Activated CD4-positive, alpha-beta T cell treated with anti-CD3 and anti-CD28 coated beads, Interleukin-2, amount 10 ng/mL, durations not matched to agents 7 days and 5 days (primary cell): ENCODE measurements at regions not wholly inside any gene's neighbourhood (a gene's known extent, or its start where the extent isn't known, plus 50 kb on each side); places are given as distances from the start of the nearest gene placed in this dataset.

Experiments
- CTCF ChIA-PET: fragments of 350-600 bp; sonication (Branson Sonifier 250); formaldehyde crosslinking; loops from one replicate; lab custom pipeline; 2021; ENCODE audit warnings: antibody characterized with exemption; lab: Charles Lee
- POLR2A ChIA-PET: fragments of 350-600 bp; sonication (Branson Sonifier 250); formaldehyde crosslinking; loops from one replicate; lab custom pipeline; 2021; ENCODE audit warnings: antibody characterized with exemption; lab: Charles Lee
- DNase-seq: peaks from one replicate; pipeline ENCODE4 v3.0.0-alpha.2; 2020
- H3K27ac Mint-ChIP-seq: one replicate; pipeline ENCODE4 v1.8.0; 2021; ENCODE audit warnings: mild to moderate bottlenecking, moderate library complexity, mixed read lengths
- H3K27me3 Mint-ChIP-seq: one replicate; pipeline ENCODE4 v1.8.0; 2021; ENCODE audit warnings: mixed read lengths
- H3K36me3 Mint-ChIP-seq: one replicate; pipeline ENCODE4 v1.8.0; 2021; ENCODE audit warnings: low read depth, mixed read lengths
- H3K4me1 Mint-ChIP-seq: one replicate; pipeline ENCODE4 v1.8.0; 2021; ENCODE audit warnings: mixed read lengths
- H3K4me3 Mint-ChIP-seq: one replicate; pipeline ENCODE4 v1.8.0; 2021; ENCODE audit warnings: mild to moderate bottlenecking, moderate library complexity, mixed read lengths
- H3K9me3 Mint-ChIP-seq: one replicate; pipeline ENCODE4 v1.8.0; 2021; ENCODE audit warnings: mixed read lengths

DNA sequence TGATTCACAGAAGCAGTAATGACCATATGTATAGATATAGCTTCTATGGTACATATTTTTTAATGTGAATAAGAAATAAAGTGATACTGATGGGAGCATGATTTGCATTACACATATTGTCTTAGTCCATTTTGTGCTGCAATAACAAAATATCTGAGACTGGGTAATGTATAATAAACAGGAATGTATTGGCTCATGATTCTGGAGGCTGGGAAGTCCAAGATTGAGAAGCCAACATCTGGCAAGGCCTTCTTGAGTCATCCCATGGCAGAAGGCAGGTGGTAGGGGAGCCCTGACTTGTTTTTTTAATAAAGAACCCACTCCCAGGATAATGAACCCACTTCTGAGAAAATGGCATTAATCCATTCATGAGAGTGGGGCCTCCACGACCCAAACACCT is 185.6 kb upstream of the RREB1 start:
- ChIA-PET POLR2A (no interaction called here), CTCF (interaction anchor here (0.6 kb wide), 1 partner anchor 574 kb away, joined by 3 read pairs; no protein-coding TSS in a partner anchor)
- Mint-ChIP-seq H3K9me3 (no peaks in the 10 kb centered on the region), H3K4me3 (no peak overlapping the region), H3K36me3 (no peaks in the 10 kb centered on the region), H3K27me3 (peaks cover 14% of the 10 kb centered on the region), H3K4me1 (peaks cover 11% of the 10 kb centered on the region), H3K27ac (no peak overlapping the region)
- DNase-seq: no peak

DNA sequence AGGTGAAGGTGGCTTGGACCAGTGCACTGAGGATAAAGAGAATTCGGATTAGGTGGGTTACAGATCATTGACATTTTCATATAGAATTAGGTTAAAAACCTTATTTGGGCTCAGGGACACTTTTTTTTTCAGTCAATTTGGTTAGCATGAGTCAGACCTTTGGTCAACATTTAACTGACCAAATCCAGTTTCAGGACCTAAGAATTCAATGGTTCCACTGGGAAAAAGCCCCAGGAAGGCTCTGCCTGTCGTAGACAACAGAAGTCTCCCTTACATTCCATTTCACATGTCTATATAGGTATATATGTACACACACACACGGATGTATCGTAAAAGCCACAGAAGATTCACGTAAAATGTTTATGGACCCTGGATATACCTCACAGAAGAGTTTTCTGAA is 184.2 kb upstream of the RREB1 start:
- H3K27me3 Mint-ChIP-seq: peaks cover 11% of the 10 kb centered on the region
- ChIA-PET CTCF (no interaction called here), POLR2A (no interaction called here)
- peaks cover 1% of the 10 kb centered on the region for H3K4me1 Mint-ChIP-seq
- no peaks in the 10 kb centered on the region for H3K9me3 Mint-ChIP-seq
- H3K36me3 Mint-ChIP-seq: no peaks in the 10 kb centered on the region
- DNase-seq: no peak
- no peak overlapping the region for H3K27ac Mint-ChIP-seq
- H3K4me3 Mint-ChIP-seq: no peak overlapping the region

DNA sequence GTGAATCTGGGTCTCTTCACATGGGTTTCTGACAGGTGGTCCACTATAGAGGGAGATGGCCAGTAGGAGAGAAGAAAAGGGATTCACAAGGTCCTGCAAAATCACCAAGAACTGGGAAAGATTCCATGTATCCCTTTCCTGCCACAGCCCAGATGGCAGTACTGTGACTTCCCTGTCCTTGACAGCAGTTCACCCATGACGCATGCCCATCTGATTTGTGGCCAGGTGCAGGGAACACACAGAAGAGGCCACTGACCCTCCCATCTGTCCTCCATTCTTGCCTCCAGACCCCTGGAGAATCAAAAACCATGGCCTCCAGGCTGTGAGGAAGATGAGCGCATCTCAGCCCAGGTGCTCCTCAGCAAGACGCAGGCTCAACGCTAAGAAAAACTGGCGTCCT is 183.1 kb upstream of the RREB1 start:
- ChIA-PET CTCF (no interaction called here), POLR2A (no interaction called here)
- Mint-ChIP-seq H3K36me3 (no peaks in the 10 kb centered on the region), H3K4me1 (no peaks in the 10 kb centered on the region), H3K27ac (no peak overlapping the region), H3K4me3 (no peak overlapping the region), H3K27me3 (peaks cover 12% of the 10 kb centered on the region), H3K9me3 (no peaks in the 10 kb centered on the region)
- DNase-seq: no peak

DNA sequence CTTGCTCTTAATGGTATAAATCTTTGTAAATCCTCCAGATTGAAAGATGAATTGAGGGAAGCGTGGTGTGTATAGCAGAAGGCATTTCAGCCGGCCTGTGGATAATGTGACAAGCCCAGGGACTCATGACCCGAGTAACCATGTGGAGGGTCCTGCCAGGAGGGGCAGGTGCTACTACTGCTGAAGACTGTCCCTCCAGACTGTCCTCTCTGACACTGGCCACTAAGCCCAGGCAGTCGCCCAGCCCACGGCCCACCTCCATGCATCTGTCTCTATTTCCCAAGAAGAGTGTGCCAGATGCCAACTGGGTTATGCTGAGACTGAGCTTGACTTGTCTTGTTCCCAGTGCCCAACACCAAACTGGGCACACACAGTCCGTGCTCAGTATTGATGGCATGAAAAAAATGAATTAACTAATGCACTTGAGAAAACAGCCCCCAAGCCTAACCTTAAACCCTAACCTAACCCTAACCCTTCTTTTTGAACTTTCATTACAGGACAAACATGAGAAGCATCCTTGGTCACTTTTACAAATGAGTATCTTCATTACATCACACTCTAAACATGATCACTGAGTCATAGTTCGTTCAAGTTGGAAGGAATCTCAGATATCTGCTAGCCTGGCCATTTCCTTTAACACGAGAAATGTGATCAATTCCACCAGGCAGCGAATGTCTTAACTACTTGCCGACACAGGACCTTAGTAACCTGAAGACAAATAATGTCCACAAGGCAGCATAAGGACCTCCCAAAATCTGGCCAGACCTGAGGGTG is 182.2 kb upstream of the RREB1 start:
- H3K9me3 Mint-ChIP-seq: no peaks in the 10 kb centered on the region
- H3K4me1 Mint-ChIP-seq: no peaks in the 10 kb centered on the region
- H3K36me3 Mint-ChIP-seq: no peaks in the 10 kb centered on the region
- peaks cover 8% of the 10 kb centered on the region for H3K27me3 Mint-ChIP-seq
- no peak for DNase-seq
- ChIA-PET POLR2A (no interaction called here), CTCF (no interaction called here)
- H3K4me3 Mint-ChIP-seq: no peak overlapping the region
- H3K27ac Mint-ChIP-seq: no peak overlapping the region

DNA sequence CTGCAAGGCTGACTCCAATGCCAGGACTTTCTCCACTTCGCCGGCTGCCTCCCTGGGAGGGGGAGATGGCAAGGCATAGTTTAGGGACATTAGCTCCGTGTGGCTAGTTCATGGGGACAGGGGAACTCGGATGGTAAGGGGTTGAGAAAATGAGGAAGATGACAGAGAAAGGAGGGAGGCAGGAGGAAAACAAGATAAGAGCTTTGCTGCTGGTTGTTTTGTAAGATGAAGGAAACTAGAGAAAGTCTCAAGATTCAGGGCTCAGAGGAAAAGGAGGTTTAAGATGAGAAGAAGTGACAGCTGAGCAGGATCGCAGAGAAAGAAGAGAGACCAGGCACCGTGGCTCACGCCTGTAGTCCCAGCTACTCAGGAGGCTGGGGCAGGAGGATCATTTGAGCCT is 180.9 kb upstream of the RREB1 start:
- Mint-ChIP-seq H3K4me1 (no peaks in the 10 kb centered on the region), H3K27me3 (peaks cover 8% of the 10 kb centered on the region), H3K27ac (no peak overlapping the region), H3K36me3 (no peaks in the 10 kb centered on the region), H3K9me3 (no peaks in the 10 kb centered on the region), H3K4me3 (no peak overlapping the region)
- CTCF ChIA-PET: no interaction called here
- no peak for DNase-seq
- POLR2A ChIA-PET: no interaction called here

DNA sequence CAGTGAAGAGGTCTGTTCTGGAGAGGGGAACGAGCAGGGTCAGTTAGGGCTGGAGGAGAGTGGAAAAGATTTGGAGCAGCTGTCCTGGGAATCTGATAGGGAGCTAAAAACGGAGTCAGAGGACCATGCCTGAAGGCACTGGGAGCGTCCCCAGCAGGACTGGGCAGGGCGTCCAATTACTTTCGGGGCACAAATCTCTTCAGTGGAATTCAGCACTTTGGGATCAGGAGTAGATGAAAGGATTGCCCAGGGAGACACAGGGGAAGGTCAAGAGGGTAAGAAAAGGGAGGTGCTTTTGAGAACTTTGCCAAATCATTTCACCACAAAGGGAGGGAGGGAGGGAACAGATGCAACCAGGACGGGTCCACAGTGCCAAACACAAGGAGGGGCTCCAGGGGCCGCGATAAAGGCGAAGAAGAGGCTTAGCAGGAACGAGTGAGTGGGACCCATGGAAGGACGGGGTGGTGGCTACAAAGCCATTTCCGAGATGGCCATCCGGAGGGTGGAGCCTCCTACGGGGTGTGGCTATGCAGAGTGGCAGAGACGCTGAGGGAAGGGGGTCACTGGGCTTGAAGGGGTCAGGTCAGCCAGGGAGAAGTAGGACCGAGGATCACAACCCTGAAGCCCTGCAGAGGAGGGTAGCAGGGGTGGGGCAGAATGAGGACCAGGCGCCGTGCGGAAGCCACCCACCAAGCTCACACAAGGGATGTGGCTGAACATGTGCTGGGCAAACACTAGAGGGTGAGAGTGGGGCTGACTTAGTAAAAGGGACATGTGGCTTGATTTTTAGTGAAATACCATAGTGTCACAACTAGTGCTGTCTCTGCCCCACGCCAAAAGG is 180.0 kb upstream of the RREB1 start:
- no peak overlapping the region for H3K27ac Mint-ChIP-seq
- H3K36me3 Mint-ChIP-seq: no peaks in the 10 kb centered on the region
- ChIA-PET POLR2A (no interaction called here), CTCF (interaction anchor here (0.6 kb wide), 1 partner anchor 326 kb away, joined by 3 read pairs; no protein-coding TSS in a partner anchor)
- no peak overlapping the region for H3K4me3 Mint-ChIP-seq
- H3K4me1 Mint-ChIP-seq: no peaks in the 10 kb centered on the region
- no peaks in the 10 kb centered on the region for H3K9me3 Mint-ChIP-seq
- DNase-seq: no peak
- H3K27me3 Mint-ChIP-seq: peaks cover 8% of the 10 kb centered on the region

DNA sequence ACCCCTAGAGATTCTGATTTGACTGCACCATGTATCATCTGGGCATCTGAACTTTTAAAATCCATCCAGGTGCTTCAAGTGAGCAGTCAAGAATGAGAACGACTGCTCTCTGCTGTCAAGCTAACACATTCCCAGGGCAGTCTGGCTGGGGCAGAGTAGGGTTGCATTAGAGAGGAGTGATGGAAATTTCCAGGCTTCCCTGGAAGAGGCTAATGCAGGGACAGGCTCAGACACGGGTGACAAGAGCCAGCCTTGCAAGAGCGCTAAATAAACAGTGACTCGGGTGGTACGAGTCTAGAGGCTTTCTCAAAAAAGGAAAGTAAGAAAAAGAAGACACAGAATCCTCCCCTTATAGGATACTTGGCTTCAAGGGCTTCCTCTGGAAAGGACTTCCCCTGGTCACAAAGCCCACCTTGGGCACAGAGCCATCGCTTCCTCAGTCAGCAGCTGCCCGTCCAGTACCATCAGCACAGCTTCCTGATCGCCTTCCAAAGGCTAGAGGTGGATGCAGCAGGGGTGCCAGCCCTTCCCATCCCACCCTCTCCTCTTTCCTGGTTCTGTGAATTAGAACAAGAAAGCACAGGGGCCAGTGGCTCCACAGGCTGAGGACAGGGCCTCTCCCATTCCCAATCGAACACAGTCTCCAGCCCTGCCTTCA is 177.4 kb upstream of the RREB1 start:
- ChIA-PET CTCF (no interaction called here), POLR2A (no interaction called here)
- Mint-ChIP-seq H3K27me3 (peaks cover 8% of the 10 kb centered on the region), H3K27ac (no peak overlapping the region), H3K4me1 (no peaks in the 10 kb centered on the region), H3K36me3 (no peaks in the 10 kb centered on the region), H3K4me3 (no peak overlapping the region), H3K9me3 (no peaks in the 10 kb centered on the region)
- no peak for DNase-seq

DNA sequence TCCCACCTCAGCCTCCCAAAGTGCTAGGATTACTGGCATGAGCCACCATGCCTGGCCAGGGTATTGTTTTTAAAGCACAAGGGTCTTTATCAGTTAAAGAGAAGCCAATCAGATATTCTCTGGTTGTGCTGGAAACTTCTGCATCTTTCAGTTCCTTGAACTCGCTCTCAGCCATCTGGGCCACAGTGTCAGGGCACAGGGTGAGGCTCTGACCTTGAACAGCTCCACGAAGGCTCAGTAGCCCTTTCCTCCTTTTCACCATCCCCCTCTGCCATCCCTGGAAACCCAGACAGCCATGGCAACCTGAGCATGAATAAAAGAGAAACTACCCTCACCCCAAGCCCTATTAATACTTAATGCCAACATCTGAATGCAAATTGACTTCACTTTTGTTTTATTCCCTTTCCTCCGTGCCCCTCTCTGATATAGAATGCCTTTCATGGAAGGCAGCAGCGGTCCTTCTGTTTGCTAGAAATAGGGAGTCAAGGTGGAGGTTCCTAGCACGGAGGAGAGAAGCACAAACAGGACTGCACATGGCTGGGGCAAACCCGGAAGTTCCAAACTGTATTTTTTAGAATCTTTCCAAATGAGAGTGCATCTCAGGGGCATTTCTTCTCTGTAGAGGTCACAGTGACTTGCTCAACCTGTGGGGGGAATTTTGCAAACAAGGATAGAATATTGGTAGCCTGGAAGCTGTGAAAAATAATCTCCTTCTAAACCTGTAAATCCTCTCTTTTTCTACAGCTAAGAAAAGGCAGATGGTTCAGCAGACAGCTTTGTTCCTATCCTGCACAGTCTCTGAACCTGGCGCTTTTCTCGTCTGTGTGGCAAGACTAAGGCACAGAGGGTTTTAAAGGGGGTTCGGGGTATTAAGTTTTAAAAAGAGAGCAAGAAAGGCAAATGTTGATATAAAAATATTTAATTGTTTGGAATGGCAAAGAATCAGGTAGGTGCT is 176.4 kb upstream of the RREB1 start:
- Mint-ChIP-seq H3K27ac (no peak overlapping the region), H3K9me3 (no peaks in the 10 kb centered on the region), H3K4me3 (no peak overlapping the region), H3K4me1 (no peaks in the 10 kb centered on the region), H3K27me3 (peaks cover 8% of the 10 kb centered on the region), H3K36me3 (no peaks in the 10 kb centered on the region)
- POLR2A ChIA-PET: no interaction called here
- DNase-seq: no peak
- CTCF ChIA-PET: no interaction called here

DNA sequence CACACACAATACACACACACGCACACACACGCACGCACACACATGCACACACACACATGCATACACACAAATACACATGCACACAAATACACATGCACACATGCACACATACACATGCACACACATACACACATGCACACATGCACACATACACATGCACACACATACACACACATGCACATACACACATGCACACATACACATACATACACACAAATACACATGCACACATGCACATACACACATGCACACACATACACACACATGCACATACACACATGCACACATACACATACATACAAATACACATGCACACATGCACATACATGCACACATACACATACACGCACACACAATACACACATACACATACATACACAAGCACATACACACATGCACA is 175.4 kb upstream of the RREB1 start:
- DNase-seq: no peak
- Mint-ChIP-seq H3K27ac (no peak overlapping the region), H3K9me3 (no peaks in the 10 kb centered on the region), H3K4me1 (no peaks in the 10 kb centered on the region), H3K27me3 (peaks cover 5% of the 10 kb centered on the region), H3K4me3 (no peak overlapping the region), H3K36me3 (no peaks in the 10 kb centered on the region)
- CTCF ChIA-PET: no interaction called here
- POLR2A ChIA-PET: no interaction called here

DNA sequence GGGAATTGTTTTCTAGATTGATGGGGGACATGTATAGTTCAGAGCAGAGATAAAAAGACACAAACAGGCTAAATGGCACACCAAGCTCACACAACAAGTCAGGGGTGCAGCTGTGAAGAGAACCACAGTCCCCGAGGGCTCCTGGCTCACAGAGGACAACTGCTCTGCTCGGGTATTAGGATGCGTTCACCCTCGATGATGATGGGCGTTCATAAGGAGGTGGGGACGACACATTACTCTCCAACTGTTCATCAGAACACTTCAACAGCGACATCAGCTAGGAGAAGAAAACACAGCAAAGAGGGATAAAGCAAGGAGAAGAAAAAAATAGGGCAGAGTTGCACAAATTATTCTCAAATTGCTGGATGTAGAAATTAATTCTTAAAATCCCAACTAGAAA is 174.8 kb upstream of the RREB1 start:
- H3K4me3 Mint-ChIP-seq: no peak overlapping the region
- CTCF ChIA-PET: no interaction called here
- H3K27me3 Mint-ChIP-seq: peaks cover 5% of the 10 kb centered on the region
- POLR2A ChIA-PET: no interaction called here
- no peaks in the 10 kb centered on the region for H3K36me3 Mint-ChIP-seq
- DNase-seq: no peak
- no peak overlapping the region for H3K27ac Mint-ChIP-seq
- H3K9me3 Mint-ChIP-seq: no peaks in the 10 kb centered on the region
- H3K4me1 Mint-ChIP-seq: no peaks in the 10 kb centered on the region

DNA sequence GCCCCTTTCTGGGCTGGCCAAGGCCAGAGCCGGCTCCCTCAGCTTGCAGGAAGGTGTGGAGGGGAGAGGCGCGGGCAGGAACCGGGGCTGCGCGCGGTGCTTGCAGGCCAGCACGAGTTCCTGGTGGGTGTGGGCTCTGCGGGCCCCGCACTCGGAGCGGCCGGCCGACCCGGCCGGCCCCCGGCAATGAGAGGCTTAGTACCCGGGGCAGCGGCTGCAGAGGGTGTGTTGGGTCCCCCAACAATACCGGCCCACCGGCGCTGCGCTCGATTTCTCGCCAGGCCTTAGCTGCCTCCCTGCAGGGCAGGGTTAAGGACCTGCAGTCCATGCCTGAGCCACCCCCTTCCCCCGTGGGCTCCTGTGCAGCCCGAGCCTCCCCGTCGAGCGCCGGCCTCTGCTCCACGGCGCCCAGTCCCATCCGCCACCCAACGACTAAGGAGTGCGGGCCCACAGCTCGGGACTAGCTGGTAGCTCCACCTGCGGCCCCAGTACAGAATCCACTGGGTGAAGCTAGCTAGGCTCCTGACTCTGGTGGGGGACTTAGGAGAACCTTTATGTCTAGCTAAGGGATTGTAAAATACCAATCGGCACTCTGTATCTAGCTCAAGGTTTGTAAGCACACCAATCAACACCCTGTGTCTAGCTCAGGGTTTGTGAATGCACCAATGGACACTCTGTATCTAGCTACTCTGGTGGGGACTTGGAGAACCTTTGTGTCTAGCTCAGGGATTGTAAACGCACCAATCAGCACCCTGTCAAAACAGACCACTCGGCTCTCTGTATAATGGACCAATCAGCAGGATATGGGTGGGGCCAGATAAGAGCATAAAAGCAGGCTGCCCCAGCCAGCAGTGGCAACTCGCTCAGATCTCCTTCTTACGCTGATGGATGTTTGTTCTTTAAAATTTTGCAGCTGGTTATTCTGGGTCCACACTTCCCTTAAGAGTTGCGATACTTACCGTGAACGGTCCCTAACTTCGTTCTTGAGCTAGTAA is 167.4 kb upstream of the RREB1 start:
- ChIA-PET POLR2A (no interaction called here), CTCF (interaction anchor here (1.8 kb wide), 1 partner anchor 9 kb away, joined by 5 read pairs; no protein-coding TSS in a partner anchor)
- no peak for DNase-seq
- Mint-ChIP-seq H3K27me3 (peaks cover under 1% of the 10 kb centered on the region), H3K4me3 (no peak overlapping the region), H3K9me3 (no peaks in the 10 kb centered on the region), H3K4me1 (peaks cover 11% of the 10 kb centered on the region), H3K27ac (no peak overlapping the region), H3K36me3 (no peaks in the 10 kb centered on the region)
